ENCODE measurements at regions not wholly inside any gene's neighbourhood (a gene's known extent, or its start where the extent isn't known, plus 50 kb on each side); places are given as distances from the start of the nearest gene placed in this dataset.

- DNase-seq (no peak), ATAC-seq (ENCODE audit: low read depth) (no peak)
- H3K4me3 Mint-ChIP-seq, result no peak overlapping the region
- no peaks in the 10 kb centered on the region for H3K36me3 Mint-ChIP-seq (ENCODE audit: low read depth)
- H3K9me3 Mint-ChIP-seq, result no peaks in the 10 kb centered on the region
- CTCF ChIA-PET, result no interaction called here
- H3K4me1 Mint-ChIP-seq, result no peaks in the 10 kb centered on the region
- TF ChIP-seq, protein P1, sequence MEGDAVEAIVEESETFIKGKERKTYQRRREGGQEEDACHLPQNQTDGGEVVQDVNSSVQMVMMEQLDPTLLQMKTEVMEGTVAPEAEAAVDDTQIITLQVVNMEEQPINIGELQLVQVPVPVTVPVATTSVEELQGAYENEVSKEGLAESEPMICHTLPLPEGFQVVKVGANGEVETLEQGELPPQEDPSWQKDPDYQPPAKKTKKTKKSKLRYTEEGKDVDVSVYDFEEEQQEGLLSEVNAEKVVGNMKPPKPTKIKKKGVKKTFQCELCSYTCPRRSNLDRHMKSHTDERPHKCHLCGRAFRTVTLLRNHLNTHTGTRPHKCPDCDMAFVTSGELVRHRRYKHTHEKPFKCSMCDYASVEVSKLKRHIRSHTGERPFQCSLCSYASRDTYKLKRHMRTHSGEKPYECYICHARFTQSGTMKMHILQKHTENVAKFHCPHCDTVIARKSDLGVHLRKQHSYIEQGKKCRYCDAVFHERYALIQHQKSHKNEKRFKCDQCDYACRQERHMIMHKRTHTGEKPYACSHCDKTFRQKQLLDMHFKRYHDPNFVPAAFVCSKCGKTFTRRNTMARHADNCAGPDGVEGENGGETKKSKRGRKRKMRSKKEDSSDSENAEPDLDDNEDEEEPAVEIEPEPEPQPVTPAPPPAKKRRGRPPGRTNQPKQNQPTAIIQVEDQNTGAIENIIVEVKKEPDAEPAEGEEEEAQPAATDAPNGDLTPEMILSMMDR (IDR thresholded peaks at IDR 0.05), result no peak
- intact Hi-C loops (cut with micrococcal nuclease), result no loop called here
- H3K27ac Mint-ChIP-seq, result no peak overlapping the region
- POLR2A ChIA-PET, result no interaction called here
- H3K27me3 Mint-ChIP-seq, result peaks cover 31% of the 10 kb centered on the region
These were observed 64.5 kb upstream of the B3GAT1 start for GRCh38 chr11:134476435-134477021.

DNA sequence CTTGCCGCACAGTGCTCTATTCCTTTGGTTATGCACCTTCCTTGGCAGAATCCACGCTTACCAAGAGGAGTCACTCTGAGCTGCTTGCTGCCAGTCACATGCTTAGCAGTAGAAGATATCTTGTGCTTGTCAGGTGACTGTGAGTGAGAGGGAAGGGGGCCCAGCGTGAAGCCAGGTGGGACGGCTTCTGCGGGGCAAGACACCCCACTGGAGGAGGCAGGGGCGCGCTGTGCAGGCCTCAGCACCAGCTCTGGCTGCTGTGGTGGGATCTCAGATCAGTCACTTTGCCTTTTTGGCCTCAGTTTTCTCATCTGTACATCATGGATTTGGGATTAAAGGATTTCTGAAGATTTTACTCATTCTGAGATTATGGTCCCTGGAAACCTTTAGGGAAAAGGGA, 63.9 kb upstream of the B3GAT1 start:
- CTCF ChIA-PET, result no interaction called here

GRCh38 chr11:134474942-134475341, 62.9 kb upstream of the B3GAT1 start:
- TF ChIP-seq, protein P1 (IDR thresholded peaks at IDR 0.05), result no peak
- Mint-ChIP-seq H3K27me3 (peaks cover 32% of the 10 kb centered on the region), H3K27ac (no peak overlapping the region), H3K4me3 (no peak overlapping the region), H3K9me3 (no peaks in the 10 kb centered on the region), H3K4me1 (no peaks in the 10 kb centered on the region), H3K36me3 (ENCODE audit: low read depth) (no peaks in the 10 kb centered on the region)
- no peak for DNase-seq
- intact Hi-C loops (cut with micrococcal nuclease), result no loop called here
- no peak for ATAC-seq (ENCODE audit: low read depth)
- ChIA-PET CTCF (no interaction called here), POLR2A (no interaction called here)

More for the DNA sequence above, 63.9 kb upstream of the B3GAT1 start:
- ATAC-seq (ENCODE audit: low read depth), result no peak
- Mint-ChIP-seq H3K4me1 (no peaks in the 10 kb centered on the region), H3K4me3 (no peak overlapping the region), H3K9me3 (no peaks in the 10 kb centered on the region), H3K27me3 (peaks cover 31% of the 10 kb centered on the region), H3K36me3 (ENCODE audit: low read depth) (no peaks in the 10 kb centered on the region), H3K27ac (no peak overlapping the region)
- no peak for DNase-seq
- TF ChIP-seq, protein P1 (IDR thresholded peaks at IDR 0.05), result no peak
- POLR2A ChIA-PET, result no interaction called here
- intact Hi-C loops (cut with micrococcal nuclease), result no loop called here

DNA sequence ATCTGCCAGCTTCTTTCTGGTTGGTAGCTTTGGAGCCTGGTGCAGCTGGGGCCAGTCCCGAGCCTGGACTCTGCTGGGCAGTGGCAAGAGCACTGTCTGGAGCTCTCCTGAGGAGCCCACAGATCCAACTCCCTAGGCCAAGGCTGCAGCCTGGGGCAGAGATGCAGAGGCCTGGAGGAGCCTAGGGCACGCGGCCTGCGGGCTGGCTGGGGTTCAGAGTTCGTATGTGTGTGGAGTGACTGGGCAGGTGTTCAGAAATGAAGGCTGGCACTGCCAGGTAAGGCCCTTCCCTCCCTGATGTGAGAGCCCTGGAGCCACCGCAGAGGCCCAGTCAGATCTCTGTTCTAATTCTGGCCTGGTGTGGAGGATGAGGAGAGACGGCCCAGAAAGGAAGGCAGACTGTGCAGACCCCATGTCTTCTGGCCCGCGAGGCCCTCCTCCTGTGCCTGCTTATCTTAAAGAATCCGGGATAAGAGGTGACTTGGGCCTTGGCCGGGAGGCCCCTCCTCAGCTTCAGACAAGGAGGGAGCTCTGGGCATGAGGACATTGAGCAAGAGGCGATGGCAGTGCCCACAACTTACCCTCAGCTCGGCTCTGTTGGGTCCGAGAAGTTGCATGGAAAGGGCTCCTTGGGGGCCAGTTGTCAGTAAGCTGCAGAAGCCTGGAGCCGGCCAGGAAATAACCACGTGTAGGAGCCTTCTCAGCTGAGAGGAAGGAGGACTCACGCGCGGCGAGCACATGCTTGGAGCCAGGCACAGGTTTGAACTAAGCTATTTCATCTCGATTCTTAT, 62.2 kb upstream of the B3GAT1 start:
- CTCF ChIA-PET, result no interaction called here
- H3K4me3 Mint-ChIP-seq, result no peak overlapping the region
- peaks cover 31% of the 10 kb centered on the region for H3K27me3 Mint-ChIP-seq
- POLR2A ChIA-PET, result no interaction called here
- no peak for DNase-seq
- no peaks in the 10 kb centered on the region for H3K9me3 Mint-ChIP-seq
- intact Hi-C loops (cut with micrococcal nuclease), result no loop called here
- no peak for ATAC-seq (ENCODE audit: low read depth)
- H3K4me1 Mint-ChIP-seq, result no peaks in the 10 kb centered on the region
- H3K27ac Mint-ChIP-seq, result no peak overlapping the region
- TF ChIP-seq, protein P1 (IDR thresholded peaks at IDR 0.05), result no peak
- H3K36me3 Mint-ChIP-seq (ENCODE audit: low read depth), result no peaks in the 10 kb centered on the region

GRCh38 chr11:134471716-134472455, 59.8 kb upstream of the B3GAT1 start:
- TF ChIP-seq, protein P1 (IDR thresholded peaks at IDR 0.05), result no peak
- no peak overlapping the region for H3K4me3 Mint-ChIP-seq
- H3K4me1 Mint-ChIP-seq, result no peaks in the 10 kb centered on the region
- H3K27me3 Mint-ChIP-seq, result peaks cover 29% of the 10 kb centered on the region
- no peaks in the 10 kb centered on the region for H3K36me3 Mint-ChIP-seq (ENCODE audit: low read depth)
- DNase-seq, result no peak
- ChIA-PET CTCF (no interaction called here), POLR2A (no interaction called here)
- intact Hi-C loops (cut with micrococcal nuclease), result no loop called here
- no peak for ATAC-seq (ENCODE audit: low read depth)
- H3K9me3 Mint-ChIP-seq, result no peaks in the 10 kb centered on the region
- no peak overlapping the region for H3K27ac Mint-ChIP-seq
